HepG2 (cell line): ENCODE measurements at regions not wholly inside any gene's neighbourhood (a gene's known extent, or its start where the extent isn't known, plus 50 kb on each side); places are given as distances from the start of the nearest gene placed in this dataset.

ENCODE experiments used
- ARHGAP35 ChIP-seq: sonication (generic); formaldehyde crosslinking; IDR thresholded peaks from 2 replicates; pipeline ENCODE4 v1.9.0; 2022; ENCODE audit warnings: mild to moderate bottlenecking, inconsistent platforms, moderate library complexity, missing genetic modification reagents, borderline replicate concordance
- DPF2 ChIP-seq: sonication (generic); formaldehyde crosslinking; IDR thresholded peaks from 2 replicates; pipeline ENCODE4 v1.4.0; 2020; ENCODE audit warnings: mild to moderate bottlenecking, low read depth, missing genetic modification reagents, borderline replicate concordance
- KAT8 ChIP-seq: IDR thresholded peaks from 2 replicates; pipeline ENCODE4 v1.6.1; 2016; ENCODE audit warnings: missing genetic modification reagents, missing compliant biosample characterization
- MAFK ChIP-seq, 2 experiments: IDR thresholded peaks in 1 of 2; conservative IDR thresholded peaks in 1 of 2; 2 replicates each; pipeline ENCODE4 v1.6.1; 2011; ENCODE audit warnings: improper control_type of control experiment in 2 of 2, low read length in 2 of 2
- MEF2D ChIP-seq: sonication (generic); formaldehyde crosslinking; IDR thresholded peaks from 2 replicates; pipeline ENCODE4 v1.5.1; 2020; ENCODE audit warnings: mild to moderate bottlenecking, missing genetic modification reagents
- PAWR ChIP-seq: sonication (generic); formaldehyde crosslinking; IDR thresholded peaks from 2 replicates; pipeline ENCODE4 v1.4.0; 2020; ENCODE audit warnings: missing genetic modification reagents, mild to moderate bottlenecking, borderline replicate concordance
- POGZ ChIP-seq: sonication (generic); formaldehyde crosslinking; IDR thresholded peaks from 2 replicates; pipeline ENCODE4 v1.4.0; 2020; ENCODE audit warnings: mild to moderate bottlenecking, missing genetic modification reagents
- SAP130 ChIP-seq: IDR thresholded peaks from 2 replicates; pipeline ENCODE4 v1.6.1; 2016; ENCODE audit warnings: low read depth
- SMYD3 ChIP-seq: sonication (generic); formaldehyde crosslinking; IDR thresholded peaks from 2 replicates; pipeline ENCODE4 v1.8.1; 2023; ENCODE audit warnings: mild to moderate bottlenecking, missing genetic modification reagents
- TEAD3 ChIP-seq: optimal IDR thresholded peaks from 2 replicates; pipeline ENCODE3; 2016; ENCODE audit warnings: borderline replicate concordance
- U2AF1 ChIP-seq: fragments of 200-400 bp; formaldehyde crosslinking; optimal IDR thresholded peaks from 2 replicates; pipeline ENCODE3; 2017; ENCODE audit warnings: mild to moderate bottlenecking, low read depth, low read length
- YEATS4 ChIP-seq: sonication (generic); formaldehyde crosslinking; IDR thresholded peaks from 2 replicates; pipeline ENCODE4 v1.4.0; 2020; ENCODE audit warnings: missing genetic modification reagents, borderline replicate concordance
- ZMYM4 ChIP-seq: sonication (generic); formaldehyde crosslinking; IDR thresholded peaks from 2 replicates; pipeline ENCODE4 v1.8.1; 2023; ENCODE audit warnings: mild to moderate bottlenecking, missing genetic modification reagents
- ZNF230 ChIP-seq: sonication (generic); formaldehyde crosslinking; IDR thresholded peaks from 2 replicates; pipeline ENCODE4 v1.4.0; 2020; ENCODE audit warnings: mild to moderate bottlenecking, missing genetic modification reagents
- TF ChIP-seq, protein P1 (sequence below), 2 experiments: sonication (generic) in 1 of 2; formaldehyde crosslinking in 1 of 2; IDR thresholded peaks; 2 replicates each; pipeline versions ENCODE4 v1.4.0 to v1.6.1; 2016 to 2020; ENCODE audit warnings: borderline replicate concordance in 1 of 2, low read depth in 1 of 2, mild to moderate bottlenecking in 1 of 2, missing genetic modification reagents in 1 of 2
- TF ChIP-seq, protein P2 (sequence below): IDR thresholded peaks from 2 replicates; pipeline ENCODE4 v1.6.1; 2016
- TF ChIP-seq, protein P3 (sequence below): sonication (generic); formaldehyde crosslinking; IDR thresholded peaks from 2 replicates; pipeline ENCODE4 v1.9.0; 2022; ENCODE audit warnings: missing genetic modification reagents, mild to moderate bottlenecking, borderline replicate concordance
- TF ChIP-seq, protein P4 (sequence below), 2 experiments: IDR thresholded peaks; 2 replicates each; pipeline ENCODE4 v1.6.1; 2011 to 2012; ENCODE audit warnings: low read length in 2 of 2, borderline replicate concordance in 1 of 2, low read depth in 1 of 2, mild to moderate bottlenecking in 1 of 2, moderate library complexity in 1 of 2

DNA sequence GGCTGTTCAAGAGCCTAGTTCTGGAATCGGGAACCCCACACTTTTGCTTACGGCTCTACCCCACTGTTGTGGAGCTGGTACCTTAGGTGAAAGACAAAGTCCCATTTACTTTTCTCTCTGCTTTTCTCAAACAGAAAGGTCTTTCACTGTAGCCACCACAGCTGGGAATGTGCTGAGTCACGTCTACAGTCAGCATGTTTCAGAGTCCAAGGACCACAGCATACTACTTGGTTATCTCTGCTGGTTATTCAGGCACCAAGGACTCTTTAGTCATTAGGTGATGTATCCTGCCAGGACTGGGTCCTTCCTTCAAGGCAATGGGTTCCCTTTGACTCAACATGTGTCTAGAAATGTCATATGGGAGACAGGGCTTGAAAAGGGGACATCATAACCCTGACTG, 266.8 kb upstream of the STEAP1 start (continued):
- TF ChIP-seq SAP130 (CRISPR knock-in tag) (peak; percentile 40; the same call in 1 of the 2 replicates), YEATS4 (CRISPR knock-in tag) (no peak), U2AF1 (no peak), MAFK (conservative IDR thresholded peaks at IDR 0.05 in 1 of 2, IDR thresholded peaks at IDR 0.05 in 1 of 2; ENCODE audit: low read length in 2 of 2) (peak; percentile 98 to 100), ARHGAP35 (CRISPR knock-in tag) (no peak), SMYD3 (CRISPR knock-in tag) (no peak), POGZ (CRISPR knock-in tag) (no peak), ZMYM4 (CRISPR knock-in tag) (no peak), KAT8 (CRISPR knock-in tag) (no peak), TEAD3 (CRISPR knock-in tag) (peak; percentile 92), ZNF230 (CRISPR knock-in tag) (no peak), MEF2D (CRISPR knock-in tag) (no peak), DPF2 (CRISPR knock-in tag) (no peak), PAWR (no peak)
- TF ChIP-seq, protein P1, sequence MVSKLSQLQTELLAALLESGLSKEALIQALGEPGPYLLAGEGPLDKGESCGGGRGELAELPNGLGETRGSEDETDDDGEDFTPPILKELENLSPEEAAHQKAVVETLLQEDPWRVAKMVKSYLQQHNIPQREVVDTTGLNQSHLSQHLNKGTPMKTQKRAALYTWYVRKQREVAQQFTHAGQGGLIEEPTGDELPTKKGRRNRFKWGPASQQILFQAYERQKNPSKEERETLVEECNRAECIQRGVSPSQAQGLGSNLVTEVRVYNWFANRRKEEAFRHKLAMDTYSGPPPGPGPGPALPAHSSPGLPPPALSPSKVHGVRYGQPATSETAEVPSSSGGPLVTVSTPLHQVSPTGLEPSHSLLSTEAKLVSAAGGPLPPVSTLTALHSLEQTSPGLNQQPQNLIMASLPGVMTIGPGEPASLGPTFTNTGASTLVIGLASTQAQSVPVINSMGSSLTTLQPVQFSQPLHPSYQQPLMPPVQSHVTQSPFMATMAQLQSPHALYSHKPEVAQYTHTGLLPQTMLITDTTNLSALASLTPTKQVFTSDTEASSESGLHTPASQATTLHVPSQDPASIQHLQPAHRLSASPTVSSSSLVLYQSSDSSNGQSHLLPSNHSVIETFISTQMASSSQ (IDR thresholded peaks at IDR 0.05; ENCODE audit: low read depth), result no peak
- TF ChIP-seq, protein P1 (CRISPR knock-in tag; IDR thresholded peaks at IDR 0.05; ENCODE audit: borderline replicate concordance), result no peak
- TF ChIP-seq, protein P2, sequence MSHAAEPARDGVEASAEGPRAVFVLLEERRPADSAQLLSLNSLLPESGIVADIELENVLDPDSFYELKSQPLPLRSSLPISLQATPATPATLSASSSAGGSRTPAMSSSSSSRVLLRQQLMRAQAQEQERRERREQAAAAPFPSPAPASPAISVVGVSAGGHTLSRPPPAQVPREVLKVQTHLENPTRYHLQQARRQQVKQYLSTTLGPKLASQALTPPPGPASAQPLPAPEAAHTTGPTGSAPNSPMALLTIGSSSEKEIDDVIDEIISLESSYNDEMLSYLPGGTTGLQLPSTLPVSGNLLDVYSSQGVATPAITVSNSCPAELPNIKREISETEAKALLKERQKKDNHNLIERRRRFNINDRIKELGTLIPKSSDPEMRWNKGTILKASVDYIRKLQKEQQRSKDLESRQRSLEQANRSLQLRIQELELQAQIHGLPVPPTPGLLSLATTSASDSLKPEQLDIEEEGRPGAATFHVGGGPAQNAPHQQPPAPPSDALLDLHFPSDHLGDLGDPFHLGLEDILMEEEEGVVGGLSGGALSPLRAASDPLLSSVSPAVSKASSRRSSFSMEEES (CRISPR knock-in tag), result no peak
- TF ChIP-seq, protein P3, sequence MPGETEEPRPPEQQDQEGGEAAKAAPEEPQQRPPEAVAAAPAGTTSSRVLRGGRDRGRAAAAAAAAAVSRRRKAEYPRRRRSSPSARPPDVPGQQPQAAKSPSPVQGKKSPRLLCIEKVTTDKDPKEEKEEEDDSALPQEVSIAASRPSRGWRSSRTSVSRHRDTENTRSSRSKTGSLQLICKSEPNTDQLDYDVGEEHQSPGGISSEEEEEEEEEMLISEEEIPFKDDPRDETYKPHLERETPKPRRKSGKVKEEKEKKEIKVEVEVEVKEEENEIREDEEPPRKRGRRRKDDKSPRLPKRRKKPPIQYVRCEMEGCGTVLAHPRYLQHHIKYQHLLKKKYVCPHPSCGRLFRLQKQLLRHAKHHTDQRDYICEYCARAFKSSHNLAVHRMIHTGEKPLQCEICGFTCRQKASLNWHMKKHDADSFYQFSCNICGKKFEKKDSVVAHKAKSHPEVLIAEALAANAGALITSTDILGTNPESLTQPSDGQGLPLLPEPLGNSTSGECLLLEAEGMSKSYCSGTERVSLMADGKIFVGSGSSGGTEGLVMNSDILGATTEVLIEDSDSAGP (CRISPR knock-in tag), result no peak
- TF ChIP-seq, protein P4, sequence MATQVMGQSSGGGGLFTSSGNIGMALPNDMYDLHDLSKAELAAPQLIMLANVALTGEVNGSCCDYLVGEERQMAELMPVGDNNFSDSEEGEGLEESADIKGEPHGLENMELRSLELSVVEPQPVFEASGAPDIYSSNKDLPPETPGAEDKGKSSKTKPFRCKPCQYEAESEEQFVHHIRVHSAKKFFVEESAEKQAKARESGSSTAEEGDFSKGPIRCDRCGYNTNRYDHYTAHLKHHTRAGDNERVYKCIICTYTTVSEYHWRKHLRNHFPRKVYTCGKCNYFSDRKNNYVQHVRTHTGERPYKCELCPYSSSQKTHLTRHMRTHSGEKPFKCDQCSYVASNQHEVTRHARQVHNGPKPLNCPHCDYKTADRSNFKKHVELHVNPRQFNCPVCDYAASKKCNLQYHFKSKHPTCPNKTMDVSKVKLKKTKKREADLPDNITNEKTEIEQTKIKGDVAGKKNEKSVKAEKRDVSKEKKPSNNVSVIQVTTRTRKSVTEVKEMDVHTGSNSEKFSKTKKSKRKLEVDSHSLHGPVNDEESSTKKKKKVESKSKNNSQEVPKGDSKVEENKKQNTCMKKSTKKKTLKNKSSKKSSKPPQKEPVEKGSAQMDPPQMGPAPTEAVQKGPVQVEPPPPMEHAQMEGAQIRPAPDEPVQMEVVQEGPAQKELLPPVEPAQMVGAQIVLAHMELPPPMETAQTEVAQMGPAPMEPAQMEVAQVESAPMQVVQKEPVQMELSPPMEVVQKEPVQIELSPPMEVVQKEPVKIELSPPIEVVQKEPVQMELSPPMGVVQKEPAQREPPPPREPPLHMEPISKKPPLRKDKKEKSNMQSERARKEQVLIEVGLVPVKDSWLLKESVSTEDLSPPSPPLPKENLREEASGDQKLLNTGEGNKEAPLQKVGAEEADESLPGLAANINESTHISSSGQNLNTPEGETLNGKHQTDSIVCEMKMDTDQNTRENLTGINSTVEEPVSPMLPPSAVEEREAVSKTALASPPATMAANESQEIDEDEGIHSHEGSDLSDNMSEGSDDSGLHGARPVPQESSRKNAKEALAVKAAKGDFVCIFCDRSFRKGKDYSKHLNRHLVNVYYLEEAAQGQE (IDR thresholded peaks at IDR 0.05; ENCODE audit: borderline replicate concordance in 1 of 2, low read depth in 1 of 2, low read length in 2 of 2), result no peak
